ENCODE measurements at regions not wholly inside any gene's neighbourhood (a gene's known extent, or its start where the extent isn't known, plus 50 kb on each side); places are given as distances from the start of the nearest gene placed in this dataset.

DNA sequence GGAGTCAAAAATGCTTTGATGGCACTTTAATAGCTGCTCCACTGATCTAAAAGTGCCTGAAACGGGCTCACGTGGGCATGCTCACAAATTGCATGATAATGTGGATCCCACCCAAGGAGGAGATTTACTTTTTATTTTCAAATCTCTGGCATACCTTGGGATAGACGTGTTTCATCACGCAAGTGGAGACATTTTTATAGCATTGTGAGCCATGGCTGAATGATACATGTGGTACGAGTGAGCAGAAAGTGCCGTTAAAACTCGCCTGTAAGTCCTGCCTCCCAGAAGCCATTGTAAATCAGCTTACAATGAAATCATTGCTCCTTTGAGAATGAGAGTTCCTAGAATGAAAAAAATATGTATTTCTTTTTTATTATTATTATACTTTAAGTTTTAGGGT lies 514.7 kb downstream of the MAT2B start (continued):
- no peak for TF ChIP-seq SKIL (CRISPR knock-in tag; IDR thresholded peaks at IDR 0.05; ENCODE audit: borderline replicate concordance)
- no peak for TF ChIP-seq ZNF747 (CRISPR knock-in tag; IDR thresholded peaks at IDR 0.05; ENCODE audit: borderline replicate concordance)
- no peak for TF ChIP-seq CEBPG (CRISPR knock-in tag; IDR thresholded peaks at IDR 0.05)
- TF ChIP-seq ZNF704 (CRISPR knock-in tag; IDR thresholded peaks at IDR 0.05; ENCODE audit: borderline replicate concordance): no peak

DNA sequence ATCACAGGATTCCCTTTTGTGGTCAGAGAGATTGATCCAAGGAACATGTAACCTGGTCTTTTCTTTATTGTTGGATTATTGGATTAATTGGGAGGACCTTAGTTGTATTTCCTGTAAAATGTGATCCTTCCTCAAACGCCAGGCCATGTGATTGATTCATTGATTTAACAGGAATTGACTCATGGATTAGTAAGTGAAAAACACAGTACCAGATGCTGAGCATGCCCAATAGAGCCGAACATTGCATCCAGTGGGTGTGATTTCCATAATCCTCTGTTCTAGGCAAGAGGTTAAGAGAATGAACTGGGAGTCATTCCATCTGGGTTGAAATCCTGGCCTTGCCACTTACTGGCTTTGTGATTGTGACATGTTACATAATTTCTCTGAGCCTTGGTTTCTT lies 522.3 kb downstream of the MAT2B start:
- no peak overlapping the region for H3K4me2 ChIP-seq (ENCODE audit: low read depth, low read length)
- no peak overlapping the region for H2AFZ ChIP-seq (ENCODE audit: low read length)
- no peaks in the 10 kb centered on the region for H4K20me1 ChIP-seq (ENCODE audit: insufficient read depth, low read length)
- DNase-seq (ENCODE audit: low spot score): no peak
- ATAC-seq: no peak
- H3K9ac ChIP-seq (ENCODE audit: insufficient read depth, low read depth, low read length): no peak overlapping the region
- no peak for FAIRE-seq
- H3K79me2 ChIP-seq (ENCODE audit: insufficient read depth, low read length): no peaks in the 10 kb centered on the region
- in situ Hi-C loops (cut with HindIII; ENCODE audit: extremely low pct_ligation_motif_present, low pct_unique_long_range_greater_than_20kb): no loop called here
- H3K27ac ChIP-seq (ENCODE audit: extremely low read length, insufficient read depth, low read length): no peak overlapping the region
- H3K4me3 ChIP-seq (replicated peaks in 1 of 3; ENCODE audit: insufficient read depth in 1 of 3, low read depth in 2 of 3, low read length in 3 of 3): no peak overlapping the region
- 0% methylated on average over 2 of the region's 2 CpGs for WGBS (ENCODE audit: low lambda C conversion rate)
- no peaks in the 10 kb centered on the region for H3K36me3 ChIP-seq (replicated peaks in 1 of 2; ENCODE audit: control insufficient read depth in 1 of 2, insufficient read depth in 2 of 2, low read length in 2 of 2)
- no TSS peak for BruUV-seq (replicated peaks)
- POLR2A ChIA-PET: no interaction called here
- H3K9me3 ChIP-seq (ENCODE audit: low read length): no peaks in the 10 kb centered on the region
- intact Hi-C loops (cut with micrococcal nuclease; ENCODE audit: unreplicated experiment): no loop called here
- H3K4me1 ChIP-seq (ENCODE audit: insufficient read depth, low read length): no peaks in the 10 kb centered on the region
- CTCF ChIA-PET (ENCODE audit: low intra/inter-chr PET ratio, low total read pairs): no interaction called here
- H3K27me3 ChIP-seq (ENCODE audit: control insufficient read depth in 1 of 2, insufficient read depth in 2 of 2, low read length in 2 of 2): no peaks in the 10 kb centered on the region
- TF ChIP-seq ZNF281 (CRISPR knock-in tag; IDR thresholded peaks at IDR 0.05; ENCODE audit: borderline replicate concordance) (no peak), HDAC6 (IDR thresholded peaks at IDR 0.05; ENCODE audit: low read depth, low read length) (no peak), MIXL1 (CRISPR knock-in tag; IDR thresholded peaks at IDR 0.05) (no peak), FOXM1 (CRISPR knock-in tag; IDR thresholded peaks at IDR 0.05) (no peak), ZNF274 (CRISPR knock-in tag; IDR thresholded peaks at IDR 0.05) (no peak)
- TF ChIP-seq, protein P1, sequence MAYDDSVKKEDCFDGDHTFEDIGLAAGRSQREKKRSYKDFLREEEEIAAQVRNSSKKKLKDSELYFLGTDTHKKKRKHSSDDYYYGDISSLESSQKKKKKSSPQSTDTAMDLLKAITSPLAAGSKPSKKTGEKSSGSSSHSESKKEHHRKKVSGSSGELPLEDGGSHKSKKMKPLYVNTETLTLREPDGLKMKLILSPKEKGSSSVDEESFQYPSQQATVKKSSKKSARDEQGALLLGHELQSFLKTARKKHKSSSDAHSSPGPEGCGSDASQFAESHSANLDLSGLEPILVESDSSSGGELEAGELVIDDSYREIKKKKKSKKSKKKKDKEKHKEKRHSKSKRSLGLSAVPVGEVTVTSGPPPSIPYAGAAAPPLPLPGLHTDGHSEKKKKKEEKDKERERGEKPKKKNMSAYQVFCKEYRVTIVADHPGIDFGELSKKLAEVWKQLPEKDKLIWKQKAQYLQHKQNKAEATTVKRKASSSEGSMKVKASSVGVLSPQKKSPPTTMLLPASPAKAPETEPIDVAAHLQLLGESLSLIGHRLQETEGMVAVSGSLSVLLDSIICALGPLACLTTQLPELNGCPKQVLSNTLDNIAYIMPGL (CRISPR knock-in tag; IDR thresholded peaks at IDR 0.05; ENCODE audit: borderline replicate concordance in 1 of 2, low read depth in 1 of 2): no peak
- TF ChIP-seq, protein P2, sequence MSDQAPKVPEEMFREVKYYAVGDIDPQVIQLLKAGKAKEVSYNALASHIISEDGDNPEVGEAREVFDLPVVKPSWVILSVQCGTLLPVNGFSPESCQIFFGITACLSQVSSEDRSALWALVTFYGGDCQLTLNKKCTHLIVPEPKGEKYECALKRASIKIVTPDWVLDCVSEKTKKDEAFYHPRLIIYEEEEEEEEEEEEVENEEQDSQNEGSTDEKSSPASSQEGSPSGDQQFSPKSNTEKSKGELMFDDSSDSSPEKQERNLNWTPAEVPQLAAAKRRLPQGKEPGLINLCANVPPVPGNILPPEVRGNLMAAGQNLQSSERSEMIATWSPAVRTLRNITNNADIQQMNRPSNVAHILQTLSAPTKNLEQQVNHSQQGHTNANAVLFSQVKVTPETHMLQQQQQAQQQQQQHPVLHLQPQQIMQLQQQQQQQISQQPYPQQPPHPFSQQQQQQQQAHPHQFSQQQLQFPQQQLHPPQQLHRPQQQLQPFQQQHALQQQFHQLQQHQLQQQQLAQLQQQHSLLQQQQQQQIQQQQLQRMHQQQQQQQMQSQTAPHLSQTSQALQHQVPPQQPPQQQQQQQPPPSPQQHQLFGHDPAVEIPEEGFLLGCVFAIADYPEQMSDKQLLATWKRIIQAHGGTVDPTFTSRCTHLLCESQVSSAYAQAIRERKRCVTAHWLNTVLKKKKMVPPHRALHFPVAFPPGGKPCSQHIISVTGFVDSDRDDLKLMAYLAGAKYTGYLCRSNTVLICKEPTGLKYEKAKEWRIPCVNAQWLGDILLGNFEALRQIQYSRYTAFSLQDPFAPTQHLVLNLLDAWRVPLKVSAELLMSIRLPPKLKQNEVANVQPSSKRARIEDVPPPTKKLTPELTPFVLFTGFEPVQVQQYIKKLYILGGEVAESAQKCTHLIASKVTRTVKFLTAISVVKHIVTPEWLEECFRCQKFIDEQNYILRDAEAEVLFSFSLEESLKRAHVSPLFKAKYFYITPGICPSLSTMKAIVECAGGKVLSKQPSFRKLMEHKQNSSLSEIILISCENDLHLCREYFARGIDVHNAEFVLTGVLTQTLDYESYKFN (CRISPR knock-in tag; conservative IDR thresholded peaks at IDR 0.05): no peak
